Esophagus squamous epithelium (tissue), 4 donors: ENCODE measurements at regions not wholly inside any gene's neighbourhood (a gene's known extent, or its start where the extent isn't known, plus 50 kb on each side); places are given as distances from the start of the nearest gene placed in this dataset.

Experiments used
- POLR2A ChIP-seq, 4 donors: fragments of 450-650 bp; IDR thresholded peaks; one replicate each; pipeline ENCODE4 v1.6.1; 2017; ENCODE audit warnings: antibody characterized with exemption in 4 of 4, mild to moderate bottlenecking in 4 of 4, moderate library complexity in 3 of 4
- TF ChIP-seq, protein P1 (sequence below), 6 experiments: fragments of 450-650 bp in 4 of 6; fragments of 200-600 bp in 2 of 6; sonication (generic) in 2 of 6; IDR thresholded peaks; one replicate each; pipeline ENCODE4 v1.5.1; 2016 to 2019; ENCODE audit warnings: antibody characterized with exemption in 6 of 6, mild to moderate bottlenecking in 4 of 6, moderate library complexity in 4 of 6

DNA sequence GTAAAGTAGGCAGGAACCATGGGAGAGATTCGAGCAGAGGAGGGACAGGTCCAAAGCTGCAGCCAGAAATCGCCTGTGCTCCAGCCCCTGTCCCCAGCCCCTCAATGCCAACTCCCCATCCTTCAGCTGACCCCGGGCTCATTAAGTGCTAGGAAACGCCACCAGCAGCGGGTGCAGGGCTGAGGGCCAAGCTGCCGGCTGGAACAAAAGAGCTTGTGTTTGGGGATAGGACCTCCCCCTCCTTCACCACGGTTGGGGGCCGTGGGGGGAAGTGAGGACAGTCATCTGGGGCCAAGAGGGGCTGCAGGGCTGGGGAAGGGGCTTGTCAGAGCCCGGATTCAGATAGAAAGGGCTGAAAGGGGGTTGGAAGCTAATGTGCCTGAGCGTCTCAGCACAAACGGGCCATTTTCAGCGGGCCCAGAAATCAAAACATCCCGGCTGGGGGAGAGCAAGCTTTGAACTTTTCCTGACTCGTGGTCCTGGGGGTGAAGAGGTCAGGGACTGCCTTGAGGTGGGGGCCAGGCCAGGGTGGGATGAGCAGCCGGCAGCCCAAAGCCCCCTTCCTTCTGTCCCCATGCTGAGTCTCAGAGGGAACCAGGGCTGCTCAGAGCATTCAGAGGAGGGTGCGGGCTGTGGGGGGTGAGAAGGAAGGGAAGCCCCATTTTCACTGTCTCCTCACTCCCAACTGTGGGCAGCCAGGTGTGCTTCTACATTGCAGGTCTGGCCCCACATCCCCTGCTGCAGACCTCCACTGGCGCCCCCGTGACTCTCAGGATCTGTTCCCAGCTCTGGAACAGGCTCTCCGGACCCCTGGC is 69.4 kb upstream of the DAB2IP start:
- TF ChIP-seq POLR2A (IDR thresholded peaks at IDR 0.05): no peak
- TF ChIP-seq, protein P1, sequence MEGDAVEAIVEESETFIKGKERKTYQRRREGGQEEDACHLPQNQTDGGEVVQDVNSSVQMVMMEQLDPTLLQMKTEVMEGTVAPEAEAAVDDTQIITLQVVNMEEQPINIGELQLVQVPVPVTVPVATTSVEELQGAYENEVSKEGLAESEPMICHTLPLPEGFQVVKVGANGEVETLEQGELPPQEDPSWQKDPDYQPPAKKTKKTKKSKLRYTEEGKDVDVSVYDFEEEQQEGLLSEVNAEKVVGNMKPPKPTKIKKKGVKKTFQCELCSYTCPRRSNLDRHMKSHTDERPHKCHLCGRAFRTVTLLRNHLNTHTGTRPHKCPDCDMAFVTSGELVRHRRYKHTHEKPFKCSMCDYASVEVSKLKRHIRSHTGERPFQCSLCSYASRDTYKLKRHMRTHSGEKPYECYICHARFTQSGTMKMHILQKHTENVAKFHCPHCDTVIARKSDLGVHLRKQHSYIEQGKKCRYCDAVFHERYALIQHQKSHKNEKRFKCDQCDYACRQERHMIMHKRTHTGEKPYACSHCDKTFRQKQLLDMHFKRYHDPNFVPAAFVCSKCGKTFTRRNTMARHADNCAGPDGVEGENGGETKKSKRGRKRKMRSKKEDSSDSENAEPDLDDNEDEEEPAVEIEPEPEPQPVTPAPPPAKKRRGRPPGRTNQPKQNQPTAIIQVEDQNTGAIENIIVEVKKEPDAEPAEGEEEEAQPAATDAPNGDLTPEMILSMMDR (IDR thresholded peaks at IDR 0.05): no peak
